HFFc6 (cell line): ENCODE measurements at regions not wholly inside any gene's neighbourhood (a gene's known extent, or its start where the extent isn't known, plus 50 kb on each side); places are given as distances from the start of the nearest gene placed in this dataset.

Source experiments
- DNase-seq: peaks from one replicate; pipeline ENCODE4 v3.0.0-alpha.2; 2018
- H3K27ac Mint-ChIP-seq: 2 replicates; pipeline ENCODE4 v1.8.0; 2020; ENCODE audit warnings: mild to moderate bottlenecking, mixed read lengths
- H3K27me3 Mint-ChIP-seq: 2 replicates; pipeline ENCODE4 v1.8.0; 2021; ENCODE audit warnings: mild to moderate bottlenecking, moderate library complexity, mixed read lengths; ENCODE audit not compliant: insufficient read depth
- H3K36me3 Mint-ChIP-seq: 2 replicates; pipeline ENCODE4 v1.8.0; 2021; ENCODE audit warnings: low read depth, mixed read lengths
- H3K4me1 Mint-ChIP-seq: 2 replicates; pipeline ENCODE4 v1.8.0; 2020; ENCODE audit warnings: low read depth, mixed read lengths
- H3K4me3 Mint-ChIP-seq: 2 replicates; pipeline ENCODE4 v1.8.0; 2020; ENCODE audit warnings: mild to moderate bottlenecking, moderate library complexity, mixed read lengths
- H3K9me3 Mint-ChIP-seq: 2 replicates; pipeline ENCODE4 v1.8.0; 2020; ENCODE audit warnings: mild to moderate bottlenecking, mixed read lengths
- TF ChIP-seq, protein P1 (sequence below): fragments of 200-600 bp; sonication (generic); IDR thresholded peaks from 2 replicates; pipeline ENCODE4 v1.5.0; 2021; ENCODE audit warnings: antibody characterized with exemption, mild to moderate bottlenecking

DNA sequence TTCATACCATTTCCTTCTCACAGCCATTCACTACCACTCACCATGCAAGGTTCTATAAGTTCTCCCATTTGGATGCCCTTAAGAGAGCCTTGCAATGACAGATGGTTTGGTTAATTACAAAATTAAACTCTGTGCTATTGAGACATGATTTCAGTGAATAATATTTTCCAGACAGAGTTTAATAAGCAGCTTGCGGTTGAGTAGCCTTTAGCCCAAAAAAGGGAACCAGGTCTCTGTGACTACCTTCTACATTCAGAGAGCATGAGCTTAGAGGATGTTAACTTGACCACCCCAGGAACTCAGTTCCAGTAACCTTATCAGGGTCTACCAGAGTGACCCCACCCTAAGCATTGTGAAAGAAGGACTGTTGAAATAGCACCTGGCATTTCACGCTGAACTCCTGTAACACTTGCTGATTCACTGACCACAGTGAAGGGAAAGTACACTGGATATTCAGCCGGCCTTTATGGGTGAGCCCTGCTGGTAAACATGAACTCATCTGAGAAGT is 1173.1 kb upstream of the ZEB2 start:
- H3K27ac Mint-ChIP-seq = no peak overlapping the region
- H3K27me3 Mint-ChIP-seq = no peaks in the 10 kb centered on the region
- no peak overlapping the region for H3K4me3 Mint-ChIP-seq
- H3K4me1 Mint-ChIP-seq = no peaks in the 10 kb centered on the region
- TF ChIP-seq, protein P1, sequence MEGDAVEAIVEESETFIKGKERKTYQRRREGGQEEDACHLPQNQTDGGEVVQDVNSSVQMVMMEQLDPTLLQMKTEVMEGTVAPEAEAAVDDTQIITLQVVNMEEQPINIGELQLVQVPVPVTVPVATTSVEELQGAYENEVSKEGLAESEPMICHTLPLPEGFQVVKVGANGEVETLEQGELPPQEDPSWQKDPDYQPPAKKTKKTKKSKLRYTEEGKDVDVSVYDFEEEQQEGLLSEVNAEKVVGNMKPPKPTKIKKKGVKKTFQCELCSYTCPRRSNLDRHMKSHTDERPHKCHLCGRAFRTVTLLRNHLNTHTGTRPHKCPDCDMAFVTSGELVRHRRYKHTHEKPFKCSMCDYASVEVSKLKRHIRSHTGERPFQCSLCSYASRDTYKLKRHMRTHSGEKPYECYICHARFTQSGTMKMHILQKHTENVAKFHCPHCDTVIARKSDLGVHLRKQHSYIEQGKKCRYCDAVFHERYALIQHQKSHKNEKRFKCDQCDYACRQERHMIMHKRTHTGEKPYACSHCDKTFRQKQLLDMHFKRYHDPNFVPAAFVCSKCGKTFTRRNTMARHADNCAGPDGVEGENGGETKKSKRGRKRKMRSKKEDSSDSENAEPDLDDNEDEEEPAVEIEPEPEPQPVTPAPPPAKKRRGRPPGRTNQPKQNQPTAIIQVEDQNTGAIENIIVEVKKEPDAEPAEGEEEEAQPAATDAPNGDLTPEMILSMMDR = no peak
- no peaks in the 10 kb centered on the region for H3K9me3 Mint-ChIP-seq
- DNase-seq = no peak
- no peaks in the 10 kb centered on the region for H3K36me3 Mint-ChIP-seq

DNA sequence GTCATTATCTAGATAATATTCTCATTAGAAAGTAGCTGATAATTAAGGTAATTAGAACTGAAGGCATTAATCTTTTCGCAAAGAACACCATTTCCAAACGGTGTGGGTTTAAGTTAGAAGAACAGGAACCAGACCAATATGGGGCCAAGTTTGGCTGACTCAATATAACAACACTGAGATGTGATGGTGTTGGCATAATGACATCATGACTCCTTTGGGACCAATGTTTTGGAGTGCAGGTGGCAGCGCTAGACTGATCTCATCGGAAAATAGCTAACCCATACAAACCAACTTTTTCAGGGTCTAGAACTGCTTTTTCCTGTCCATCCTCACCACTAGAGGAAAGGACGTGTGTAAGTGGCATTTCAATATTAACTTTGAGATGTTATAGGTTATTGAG is 1171.7 kb upstream of the ZEB2 start:
- TF ChIP-seq, protein P1 = no peak
- H3K27ac Mint-ChIP-seq = no peak overlapping the region

DNA sequence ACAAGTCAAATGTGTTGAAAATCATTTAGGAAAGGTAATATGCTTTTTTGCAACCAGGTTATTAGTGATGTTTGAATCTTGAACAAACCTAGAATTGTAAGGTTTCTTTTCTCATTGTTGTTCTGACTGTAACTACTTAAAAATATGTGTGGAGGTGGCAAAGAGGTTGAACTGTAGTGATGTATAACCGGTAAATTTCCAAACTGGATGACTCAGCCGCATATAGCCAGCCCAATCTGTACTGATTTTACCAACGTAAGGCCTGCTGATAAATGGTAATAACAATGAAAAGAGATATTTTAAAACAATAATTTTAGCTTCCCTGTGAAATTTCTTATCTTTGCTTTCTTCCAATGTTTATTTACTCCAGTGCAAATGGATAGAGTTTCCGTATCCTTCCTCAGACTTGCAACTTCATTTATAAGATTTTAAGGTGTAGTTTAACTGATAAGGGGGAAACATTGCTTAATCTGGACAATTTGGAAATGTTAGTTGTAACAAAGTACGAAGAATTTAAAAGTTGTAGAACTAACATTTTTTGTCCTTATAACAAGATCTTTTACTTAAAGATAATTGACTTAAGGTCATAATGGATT is 1170.4 kb upstream of the ZEB2 start:
- DNase-seq = no peak
- no peaks in the 10 kb centered on the region for H3K27me3 Mint-ChIP-seq

More for the DNA sequence above, 1171.7 kb upstream of the ZEB2 start:
- no peak overlapping the region for H3K4me3 Mint-ChIP-seq
- no peaks in the 10 kb centered on the region for H3K27me3 Mint-ChIP-seq
- DNase-seq = no peak
- H3K4me1 Mint-ChIP-seq = no peaks in the 10 kb centered on the region
- H3K36me3 Mint-ChIP-seq = no peaks in the 10 kb centered on the region
- no peaks in the 10 kb centered on the region for H3K9me3 Mint-ChIP-seq

DNA sequence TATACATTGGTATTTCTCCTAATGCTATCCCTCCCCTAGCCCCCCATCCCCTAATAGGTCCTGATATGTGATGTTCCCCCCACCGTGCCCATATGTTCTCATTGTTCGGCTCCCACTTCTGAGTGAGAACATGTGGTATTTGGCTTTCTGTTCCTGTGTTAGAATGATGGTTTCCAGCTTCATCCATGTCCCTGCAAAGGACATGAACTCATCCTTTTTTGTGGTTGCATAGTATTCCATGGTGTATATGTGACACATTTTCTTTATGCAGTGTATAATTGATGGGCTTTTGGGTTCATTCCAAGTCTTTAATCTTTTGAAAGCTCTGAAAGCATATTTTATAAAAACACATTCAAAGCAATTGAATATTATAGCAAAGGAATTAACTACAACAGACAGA is 1169.4 kb upstream of the ZEB2 start:
- TF ChIP-seq, protein P1 = no peak
- Mint-ChIP-seq H3K27me3 (no peaks in the 10 kb centered on the region), H3K27ac (no peak overlapping the region), H3K4me1 (peaks cover 9% of the 10 kb centered on the region; the same call in 1 of the 2 replicates), H3K9me3 (no peaks in the 10 kb centered on the region), H3K4me3 (no peak overlapping the region), H3K36me3 (no peaks in the 10 kb centered on the region)
- no peak for DNase-seq

More for the DNA sequence above, 1170.4 kb upstream of the ZEB2 start:
- no peak overlapping the region for H3K27ac Mint-ChIP-seq
- H3K4me1 Mint-ChIP-seq = peaks cover 7% of the 10 kb centered on the region; the same call in 1 of the 2 replicates
- H3K9me3 Mint-ChIP-seq = no peaks in the 10 kb centered on the region
- H3K4me3 Mint-ChIP-seq = no peak overlapping the region
- TF ChIP-seq, protein P1 = no peak
- H3K36me3 Mint-ChIP-seq = no peaks in the 10 kb centered on the region

DNA sequence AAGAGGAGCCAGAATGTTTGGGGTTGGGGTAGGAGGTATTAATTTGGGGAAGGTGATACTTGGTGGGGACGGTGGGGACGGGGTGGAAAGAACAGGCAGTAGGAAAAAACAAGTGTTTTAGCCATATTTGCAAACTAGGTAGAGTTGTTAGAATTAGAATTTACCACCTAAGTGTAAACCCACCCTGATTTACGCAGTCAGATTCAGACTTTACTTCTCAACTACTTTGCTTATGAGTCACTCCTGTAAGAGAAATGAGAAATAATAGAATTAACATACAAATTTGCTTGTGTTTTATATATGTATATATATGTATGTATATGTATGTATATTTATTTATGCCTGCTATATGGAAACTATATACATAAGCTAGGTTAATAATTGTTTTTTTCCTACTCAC is 1168.2 kb upstream of the ZEB2 start:
- H3K9me3 Mint-ChIP-seq = no peaks in the 10 kb centered on the region
- TF ChIP-seq, protein P1 = no peak
- DNase-seq = no peak
- H3K4me3 Mint-ChIP-seq = no peak overlapping the region
- H3K27me3 Mint-ChIP-seq = no peaks in the 10 kb centered on the region
- peaks cover 10% of the 10 kb centered on the region for H3K4me1 Mint-ChIP-seq
- H3K27ac Mint-ChIP-seq = no peak overlapping the region
- H3K36me3 Mint-ChIP-seq = no peaks in the 10 kb centered on the region
